BJ (cell line): ENCODE measurements at regions not wholly inside any gene's neighbourhood (a gene's known extent, or its start where the extent isn't known, plus 50 kb on each side); places are given as distances from the start of the nearest gene placed in this dataset. TPM values are rescaled to one million over a fixed set of nuclear protein-coding genes. Genes with fewer than 3 reads are reported as not detected.

ENCODE experiments used
- CTCF ChIA-PET: fragments of 350-600 bp; formaldehyde crosslinking; extraction: SDS; loops from one replicate; lab custom pipeline; 2021; ENCODE audit warnings: antibody characterized with exemption, inconsistent platforms; lab: Yijun Ruan, JAX
- POLR2A ChIA-PET: fragments of 300-600 bp; sonication (Branson Sonifier 250); formaldehyde crosslinking; extraction: SDS; loops from one replicate; lab custom pipeline; 2021; ENCODE audit warnings: antibody characterized with exemption; lab: Charles Lee
- DNase-seq: peaks from one replicate; pipeline ENCODE4 v3.0.0-alpha.2; 2011; ENCODE audit warnings: low read depth
- H3K27me3 ChIP-seq: 2 replicates; pipeline ENCODE4 v1.6.0; 2011; ENCODE audit warnings: low read length; ENCODE audit not compliant: control insufficient read depth, insufficient read depth
- H3K36me3 ChIP-seq: 2 replicates; pipeline ENCODE4 v1.5.1; 2011; ENCODE audit warnings: low read length; ENCODE audit not compliant: control insufficient read depth, insufficient read depth
- H3K4me3 ChIP-seq: 2 replicates; pipeline ENCODE4 v1.5.1; 2011; ENCODE audit warnings: low read depth, mild to moderate bottlenecking, control low read depth, low read length
- small RNA-seq: library from RNA; depleted of rRNA; stranded (forward); fragments of <200 nt; gene quantifications from one replicate; pipeline ENCODE3, GENCODE V24; 2012; ENCODE audit warnings: low replicate concordance, low read depth; ENCODE audit not compliant: insufficient read length
- TF ChIP-seq, protein P1 (sequence below): IDR thresholded peaks from 2 replicates; pipeline ENCODE4 v1.5.1; 2011; ENCODE audit warnings: low read depth, mild to moderate bottlenecking, control low read depth, inconsistent platforms, low read length, moderate library complexity; ENCODE audit not compliant: insufficient read depth

- ChIA-PET CTCF (no interaction called here), POLR2A (no interaction called here)
- no peak for DNase-seq
- no peak overlapping the region for H3K4me3 ChIP-seq
- no peaks in the 10 kb centered on the region for H3K27me3 ChIP-seq
- H3K36me3 ChIP-seq: no peaks in the 10 kb centered on the region
- TF ChIP-seq, protein P1, sequence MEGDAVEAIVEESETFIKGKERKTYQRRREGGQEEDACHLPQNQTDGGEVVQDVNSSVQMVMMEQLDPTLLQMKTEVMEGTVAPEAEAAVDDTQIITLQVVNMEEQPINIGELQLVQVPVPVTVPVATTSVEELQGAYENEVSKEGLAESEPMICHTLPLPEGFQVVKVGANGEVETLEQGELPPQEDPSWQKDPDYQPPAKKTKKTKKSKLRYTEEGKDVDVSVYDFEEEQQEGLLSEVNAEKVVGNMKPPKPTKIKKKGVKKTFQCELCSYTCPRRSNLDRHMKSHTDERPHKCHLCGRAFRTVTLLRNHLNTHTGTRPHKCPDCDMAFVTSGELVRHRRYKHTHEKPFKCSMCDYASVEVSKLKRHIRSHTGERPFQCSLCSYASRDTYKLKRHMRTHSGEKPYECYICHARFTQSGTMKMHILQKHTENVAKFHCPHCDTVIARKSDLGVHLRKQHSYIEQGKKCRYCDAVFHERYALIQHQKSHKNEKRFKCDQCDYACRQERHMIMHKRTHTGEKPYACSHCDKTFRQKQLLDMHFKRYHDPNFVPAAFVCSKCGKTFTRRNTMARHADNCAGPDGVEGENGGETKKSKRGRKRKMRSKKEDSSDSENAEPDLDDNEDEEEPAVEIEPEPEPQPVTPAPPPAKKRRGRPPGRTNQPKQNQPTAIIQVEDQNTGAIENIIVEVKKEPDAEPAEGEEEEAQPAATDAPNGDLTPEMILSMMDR: no peak
These were observed 56.3 kb upstream of the SHOX start for GRCh38 chrX:574251-574650.

DNA sequence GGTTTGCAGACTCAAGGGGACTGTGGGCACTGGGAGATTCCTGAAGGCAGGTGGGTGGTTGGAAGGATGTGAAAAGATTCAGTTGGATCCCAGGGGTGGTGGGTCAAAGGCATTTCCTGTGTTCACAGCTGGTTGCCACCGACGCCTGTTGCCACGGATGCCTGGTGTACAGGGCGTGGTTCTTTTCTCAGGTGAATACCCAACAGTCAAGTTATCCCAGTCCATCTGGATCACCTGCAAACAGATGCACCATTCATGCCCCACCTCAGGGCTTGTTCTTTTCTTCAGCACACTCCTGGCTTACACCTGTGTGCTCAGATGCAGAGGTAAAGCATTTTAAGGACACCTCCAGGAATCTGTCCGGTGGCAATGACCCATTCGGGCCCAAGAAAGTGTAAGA is 55.8 kb upstream of the SHOX start:
- POLR2A ChIA-PET: no interaction called here
- Histone ChIP-seq H3K4me3 (no peak overlapping the region), H3K27me3 (no peaks in the 10 kb centered on the region), H3K36me3 (no peaks in the 10 kb centered on the region)
- no peak for DNase-seq
- TF ChIP-seq, protein P1: no peak
- CTCF ChIA-PET: no interaction called here

- no peaks in the 10 kb centered on the region for H3K27me3 ChIP-seq
- DNase-seq: no peak
- TF ChIP-seq, protein P1: no peak
These were observed 53.6 kb upstream of the SHOX start for GRCh38 chrX:576904-577560.

GRCh38 chrX:578531-578930 is 52.1 kb upstream of the SHOX start:
- ChIA-PET CTCF (no interaction called here), POLR2A (no interaction called here)
- Histone ChIP-seq H3K27me3 (no peaks in the 10 kb centered on the region), H3K36me3 (no peaks in the 10 kb centered on the region), H3K4me3 (no peak overlapping the region)
- TF ChIP-seq, protein P1: no peak
- no peak for DNase-seq

More at GRCh38 chrX:576904-577560, 53.6 kb upstream of the SHOX start:
- H3K36me3 ChIP-seq: no peaks in the 10 kb centered on the region
- ChIA-PET CTCF (no interaction called here), POLR2A (no interaction called here)
- no peak overlapping the region for H3K4me3 ChIP-seq

DNA sequence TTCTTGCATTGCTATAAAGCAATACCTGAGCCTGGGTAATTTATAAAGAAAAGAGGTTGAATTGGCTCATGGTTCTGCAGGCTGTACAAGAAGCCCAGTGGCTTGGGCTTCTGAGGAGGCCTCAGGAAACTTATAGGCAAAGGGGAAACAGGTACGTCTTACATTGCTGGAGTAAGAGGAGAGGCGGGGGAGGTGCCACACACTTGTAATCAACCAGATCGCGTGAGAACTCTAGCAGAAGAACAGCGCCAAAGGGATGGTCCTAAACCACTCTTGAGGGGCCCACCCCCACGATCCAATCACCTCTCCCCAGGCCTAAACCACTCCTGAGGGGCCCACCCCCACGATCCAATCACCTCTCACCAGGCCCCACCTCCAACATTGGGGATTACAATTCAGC is 50.6 kb upstream of the SHOX start:
- Histone ChIP-seq H3K36me3 (no peaks in the 10 kb centered on the region), H3K4me3 (no peak overlapping the region), H3K27me3 (no peaks in the 10 kb centered on the region)
- DNase-seq: no peak
- TF ChIP-seq, protein P1: no peak
- POLR2A ChIA-PET: no interaction called here
- CTCF ChIA-PET: no interaction called here

Small RNA genes lying in the stretch of these regions (small RNA-seq; reads per million reads assigned to genes)
- not detected for gene KRT18P53
